B cell (primary cell): ENCODE measurements at regions not wholly inside any gene's neighbourhood (a gene's known extent, or its start where the extent isn't known, plus 50 kb on each side); places are given as distances from the start of the nearest gene placed in this dataset.

Experiments used
- ATAC-seq: fragments of 200-7000 bp; cut with Tn5 transposase; one replicate; pipeline ENCODE4 v1.10.0; 2021; ENCODE audit warnings: low read depth, mild to moderate bottlenecking, moderate number of reproducible peaks, moderate library complexity
- CTCF ChIA-PET: fragments of 350-600 bp; sonication (Branson Sonifier 250); formaldehyde crosslinking; loops from one replicate; lab custom pipeline; 2021; ENCODE audit warnings: antibody characterized with exemption, inconsistent platforms; lab: Charles Lee
- POLR2A ChIA-PET: fragments of 350-600 bp; sonication (Branson Sonifier 250); formaldehyde crosslinking; loops from one replicate; lab custom pipeline; 2021; ENCODE audit warnings: antibody characterized with exemption; lab: Charles Lee
- DNase-seq: peaks from one replicate; pipeline ENCODE4 v3.0.0; 2013
- H2AFZ ChIP-seq: 2 replicates; pipeline ENCODE4 v1.6.1; 2012; ENCODE audit warnings: mild to moderate bottlenecking, low read depth, low read length; ENCODE audit not compliant: insufficient read depth, poor library complexity, severe bottlenecking
- H3K27ac ChIP-seq, 2 donors: 1 replicate in 1 of 2; 2 replicates in 1 of 2; pipeline ENCODE4 v1.5.1; 2012 to 2013; ENCODE audit warnings: low read length in 2 of 2, mild to moderate bottlenecking in 2 of 2, moderate library complexity in 1 of 2
- H3K27me3 ChIP-seq, 4 experiments: fragments of 200-600 bp in 1 of 4; sonication (generic) in 1 of 4; replicated peaks in 1 of 4; 1 replicate in 2 of 4; 2 replicates in 2 of 4; pipeline versions ENCODE4 v1.6.1 to v1.7.0; 2013 to 2016; ENCODE audit warnings: low read length in 3 of 4, mild to moderate bottlenecking in 2 of 4, mixed read lengths in 1 of 4, moderate library complexity in 1 of 4; ENCODE audit not compliant: insufficient read depth in 4 of 4, control insufficient read depth in 3 of 4; ENCODE audit errors: control extremely low read depth in 1 of 4
- H3K36me3 ChIP-seq, 2 experiments: replicated peaks in 1 of 2; 1 replicate in 1 of 2; 2 replicates in 1 of 2; pipeline versions ENCODE4 v1.6.1 to v1.7.1; 2013; ENCODE audit warnings: low read length in 1 of 2; ENCODE audit not compliant: insufficient read depth in 2 of 2, control insufficient read depth in 1 of 2; ENCODE audit errors: control extremely low read depth in 1 of 2, extremely low read depth in 1 of 2
- H3K4me1 ChIP-seq, 2 donors: fragments of 200-600 bp in 1 of 2; sonication (generic) in 1 of 2; 1 replicate in 1 of 2; 2 replicates in 1 of 2; pipeline versions ENCODE4 v1.5.1 to v1.6.1; 2013 to 2017; ENCODE audit warnings: low read length in 2 of 2; ENCODE audit not compliant: control insufficient read depth in 2 of 2, insufficient read depth in 2 of 2
- H3K4me2 ChIP-seq: replicated peaks from 2 replicates; pipeline ENCODE3; 2012; ENCODE audit warnings: mild to moderate bottlenecking, low read depth, low read length; ENCODE audit not compliant: poor library complexity, severe bottlenecking
- H3K4me3 ChIP-seq, 5 experiments: fragments of 200-600 bp in 1 of 5; sonication (generic) in 1 of 5; 1 replicate in 3 of 5; 2 replicates in 2 of 5; pipeline versions ENCODE4 v1.5.1 to v1.7.0; 2011 to 2016; ENCODE audit warnings: low read length in 4 of 5, mild to moderate bottlenecking in 4 of 5, low read depth in 2 of 5, control low read depth in 1 of 5, moderate library complexity in 1 of 5; ENCODE audit not compliant: insufficient read depth in 1 of 5; ENCODE audit errors: control extremely low read depth in 1 of 5, extremely low read depth in 1 of 5
- H3K79me2 ChIP-seq: fragments of 200-600 bp; sonication (generic); one replicate; pipeline ENCODE4 v1.6.0; 2016; ENCODE audit warnings: low read length; ENCODE audit not compliant: control insufficient read depth, insufficient read depth
- H3K9ac ChIP-seq: fragments of 200-600 bp; sonication (generic); 2 replicates; pipeline ENCODE4 v1.6.1; 2017; ENCODE audit warnings: mild to moderate bottlenecking, low read length, moderate library complexity
- H3K9me3 ChIP-seq, 3 donors: one replicate each; pipeline versions ENCODE4 v1.6.1 to v1.7.1; 2013; ENCODE audit warnings: low read length in 2 of 3; ENCODE audit not compliant: control insufficient read depth in 2 of 3, insufficient read depth in 1 of 3; ENCODE audit errors: control extremely low read depth in 1 of 3
- H4K20me1 ChIP-seq: 2 replicates; pipeline ENCODE4 v1.6.0; 2012; ENCODE audit warnings: mild to moderate bottlenecking, low read length; ENCODE audit not compliant: insufficient read depth, control insufficient read depth, poor library complexity, severe bottlenecking
- H3K27ac Mint-ChIP-seq: one replicate; pipeline ENCODE4 v1.8.0; 2021; ENCODE audit warnings: mixed read lengths
- H3K27me3 Mint-ChIP-seq: one replicate; pipeline ENCODE4 v1.8.0; 2021; ENCODE audit warnings: mixed read lengths
- H3K4me1 Mint-ChIP-seq: one replicate; pipeline ENCODE4 v1.8.0; 2021; ENCODE audit warnings: mixed read lengths
- H3K4me3 Mint-ChIP-seq: one replicate; pipeline ENCODE4 v1.8.0; 2021; ENCODE audit warnings: mixed read lengths
- H3K9me3 Mint-ChIP-seq: one replicate; pipeline ENCODE4 v1.8.0; 2022; ENCODE audit warnings: mixed read lengths; ENCODE audit not compliant: insufficient read depth
- CTCF ChIP-seq: fragments of 200-600 bp; IDR thresholded peaks from one replicate; pipeline ENCODE4 v1.8.0; 2022; ENCODE audit warnings: antibody characterized with exemption, mild to moderate bottlenecking
- EZH2 ChIP-seq: IDR thresholded peaks from 2 replicates; pipeline ENCODE4 v1.6.1; 2012; ENCODE audit warnings: borderline replicate concordance, low read depth, mild to moderate bottlenecking, moderate library complexity, low read length; ENCODE audit not compliant: insufficient read depth, poor library complexity, severe bottlenecking
- WGBS: methylation state at CpG from one replicate; pipeline ENCODE4 v1.1.5; 2013; ENCODE audit warnings: missing lambda C conversion rate; ENCODE audit not compliant: insufficient coverage; 5-methylcytosine and 5-hydroxymethylcytosine counted together
- intact Hi-C: fragments of 100-400 bp; cut with micrococcal nuclease; formaldehyde crosslinking; loops from one replicate; pipeline ENCODE4 v1.10.0; 2022

- Histone ChIP-seq H3K4me1 (no peaks in the 10 kb centered on the region), H3K79me2 (no peaks in the 10 kb centered on the region), H3K9ac (no peak overlapping the region), H3K27ac (no peak overlapping the region), H2AFZ (no peak overlapping the region), H3K4me3 (no peak overlapping the region), H4K20me1 (no peaks in the 10 kb centered on the region), H3K27me3 (no peaks in the 10 kb centered on the region), H3K36me3 (no peaks in the 10 kb centered on the region), H3K9me3 (no peaks in the 10 kb centered on the region), H3K4me2 (no peak overlapping the region)
- DNase-seq (no peak), ATAC-seq (no peak)
- TF ChIP-seq EZH2: no peak
- no peak for TF ChIP-seq CTCF
- intact Hi-C loops: loop anchor here (5.0 kb wide), 1 partner anchor 252 kb away; no protein-coding TSS in a partner anchor
- POLR2A ChIA-PET: no interaction called here
- CTCF ChIA-PET: no interaction called here
- Mint-ChIP-seq H3K9me3 (no peaks in the 10 kb centered on the region), H3K27me3 (peaks cover 5% of the 10 kb centered on the region), H3K27ac (no peak overlapping the region), H3K4me3 (no peak overlapping the region), H3K4me1 (no peaks in the 10 kb centered on the region)
- WGBS: no CpG with 5 or more reads among the region's 6 CpGs
Measured at GRCh38 chrX:110989869-110990268, 106.1 kb upstream of the PAK3 start.

- Histone ChIP-seq H3K9ac (no peak overlapping the region), H4K20me1 (no peaks in the 10 kb centered on the region), H3K79me2 (no peaks in the 10 kb centered on the region), H3K27ac (no peak overlapping the region), H3K4me2 (no peak overlapping the region), H3K9me3 (no peaks in the 10 kb centered on the region), H3K4me3 (no peak overlapping the region), H2AFZ (no peak overlapping the region), H3K36me3 (no peaks in the 10 kb centered on the region), H3K27me3 (no peaks in the 10 kb centered on the region), H3K4me1 (no peaks in the 10 kb centered on the region)
- ChIA-PET CTCF (no interaction called here), POLR2A (no interaction called here)
- Mint-ChIP-seq H3K4me3 (no peak overlapping the region), H3K9me3 (no peaks in the 10 kb centered on the region), H3K4me1 (no peaks in the 10 kb centered on the region), H3K27ac (no peak overlapping the region), H3K27me3 (peaks cover 5% of the 10 kb centered on the region)
- ATAC-seq (no peak), DNase-seq (no peak)
- TF ChIP-seq EZH2: no peak
- TF ChIP-seq CTCF: no peak
- no CpG with 5 or more reads among the region's 3 CpGs for WGBS
- intact Hi-C loops: no loop called here
Measured at GRCh38 chrX:110989447-110989846, 106.5 kb upstream of the PAK3 start.
